OCI-LY1 (cell line): ENCODE measurements at regions not wholly inside any gene's neighbourhood (a gene's known extent, or its start where the extent isn't known, plus 50 kb on each side); places are given as distances from the start of the nearest gene placed in this dataset.
A peak's percentile ranks its signal among the peaks of the same experiment; 100 is the strongest.

Experiments used
- H2AFZ ChIP-seq: fragments of 200-600 bp; sonication (generic), shearing (Covaris generic); 2 replicates; pipeline ENCODE4 v1.6.0; 2014; ENCODE audit warnings: antibody characterized with exemption, mild to moderate bottlenecking, low read length
- H3F3A ChIP-seq: fragments of 200-600 bp; sonication (generic), shearing (Covaris generic); 2 replicates; pipeline ENCODE4 v1.6.0; 2014; ENCODE audit warnings: mild to moderate bottlenecking, antibody characterized with exemption, low read length, moderate library complexity; ENCODE audit not compliant: insufficient read depth
- H3K27ac ChIP-seq: fragments of 200-600 bp; sonication (generic); 2 replicates; pipeline ENCODE4 v1.5.1; 2014; ENCODE audit warnings: low read length, mixed run types, mild to moderate bottlenecking, low read depth; ENCODE audit not compliant: poor library complexity, severe bottlenecking
- H3K27me3 ChIP-seq: fragments of 200-600 bp; sonication (generic); 2 replicates; pipeline ENCODE4 v1.6.0; 2014; ENCODE audit warnings: antibody characterized with exemption, mild to moderate bottlenecking, low read length, moderate library complexity; ENCODE audit not compliant: insufficient read depth
- H3K36me3 ChIP-seq: fragments of 200-600 bp; sonication (generic); 2 replicates; pipeline ENCODE4 v1.6.1; 2014; ENCODE audit warnings: mild to moderate bottlenecking, antibody characterized with exemption, low read length, moderate library complexity, mixed read lengths; ENCODE audit not compliant: insufficient read depth
- H3K4me1 ChIP-seq: fragments of 200-600 bp; sonication (generic); 2 replicates; pipeline ENCODE4 v1.5.1; 2014; ENCODE audit warnings: mild to moderate bottlenecking, low read length, moderate library complexity; ENCODE audit not compliant: insufficient read depth, severe bottlenecking
- H3K4me2 ChIP-seq: fragments of 200-600 bp; sonication (generic), shearing (Covaris generic); 2 replicates; pipeline ENCODE4 v1.6.1; 2014; ENCODE audit warnings: low read length
- H3K4me3 ChIP-seq: fragments of 200-600 bp; sonication (generic); 2 replicates; pipeline ENCODE4 v1.5.1; 2014; ENCODE audit warnings: low read length, low read depth, mild to moderate bottlenecking, mixed read lengths; ENCODE audit not compliant: poor library complexity, severe bottlenecking
- H3K79me2 ChIP-seq: fragments of 200-600 bp; shearing (Covaris generic); 2 replicates; pipeline ENCODE4 v1.6.1; 2016; ENCODE audit warnings: mixed run types, low read length, mixed read lengths; ENCODE audit not compliant: insufficient read depth
- H3K9ac ChIP-seq: fragments of 200-600 bp; sonication (generic), shearing (Covaris generic); 2 replicates; pipeline ENCODE4 v1.6.1; 2014; ENCODE audit warnings: mild to moderate bottlenecking, low read length, mixed read lengths
- H3K9me2 ChIP-seq: fragments of 200-600 bp; sonication (generic), shearing (Covaris generic); 2 replicates; pipeline ENCODE4 v1.6.1; 2014; ENCODE audit warnings: low read depth, mild to moderate bottlenecking, low read length, mixed read lengths
- H3K9me3 ChIP-seq: fragments of 200-600 bp; shearing (Covaris generic); 2 replicates; pipeline ENCODE4 v1.6.1; 2014; ENCODE audit warnings: low read length, mixed read lengths
- H4K20me1 ChIP-seq: fragments of 200-600 bp; sonication (generic), shearing (Covaris generic); 2 replicates; pipeline ENCODE4 v1.6.0; 2016; ENCODE audit warnings: mild to moderate bottlenecking, low read length; ENCODE audit not compliant: insufficient read depth
- EZH2 ChIP-seq: fragments of 200-600 bp; sonication (generic), shearing (Covaris generic); IDR thresholded peaks from 2 replicates; pipeline ENCODE4 v1.8.0; 2017; ENCODE audit warnings: borderline replicate concordance, mixed run types, mild to moderate bottlenecking, antibody characterized with exemption, low read length, moderate library complexity, mixed read lengths
- TF ChIP-seq, protein P1 (sequence below): fragments of 200-600 bp; sonication (generic), shearing (Covaris generic); IDR thresholded peaks from 2 replicates; pipeline ENCODE4 v1.5.1; 2017; ENCODE audit warnings: mild to moderate bottlenecking, antibody characterized with exemption, low read length, moderate library complexity, mixed read lengths

DNA sequence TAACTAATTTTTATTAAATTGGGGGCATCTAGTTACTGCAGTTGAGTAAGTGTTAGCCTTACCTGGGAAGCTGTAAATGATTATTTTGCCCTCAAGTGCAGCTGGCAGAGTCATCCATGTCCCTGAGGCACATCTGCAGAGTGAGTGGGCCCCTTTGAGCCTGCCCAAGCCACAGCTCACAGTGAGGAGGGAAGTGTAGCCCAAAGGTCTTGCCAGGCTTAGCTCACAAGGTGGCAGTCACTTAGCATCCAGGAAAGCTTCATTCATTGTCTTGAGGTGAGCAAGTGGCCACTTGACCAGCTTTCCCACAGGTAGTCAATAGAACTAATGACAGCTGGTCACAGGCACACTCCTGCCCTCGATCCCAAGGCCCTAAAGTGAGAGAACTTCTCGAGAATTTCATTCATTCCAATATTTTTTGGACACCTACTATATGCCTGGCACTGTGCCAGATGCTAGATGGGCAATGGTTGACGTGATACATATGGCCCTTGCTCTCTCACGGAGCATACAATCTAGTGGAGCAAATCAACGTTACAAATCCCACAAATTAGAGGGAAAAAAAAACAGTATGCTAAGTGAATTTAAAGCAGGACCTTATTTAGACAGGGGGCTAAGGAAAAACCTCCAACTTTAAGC is 163.3 kb upstream of the IL12A start:
- Histone ChIP-seq H3K36me3 (no peaks in the 10 kb centered on the region), H3K27ac (no peak overlapping the region), H3K4me2 (no peak overlapping the region), H3K27me3 (no peaks in the 10 kb centered on the region), H3K9me3 (no peaks in the 10 kb centered on the region), H3K4me3 (no peak overlapping the region), H3F3A (no peaks in the 10 kb centered on the region), H3K4me1 (no peaks in the 10 kb centered on the region), H3K79me2 (no peaks in the 10 kb centered on the region), H3K9ac (no peak overlapping the region), H3K9me2 (no peaks in the 10 kb centered on the region), H2AFZ (no peak overlapping the region), H4K20me1 (no peaks in the 10 kb centered on the region)
- no peak for TF ChIP-seq EZH2
- TF ChIP-seq, protein P1, sequence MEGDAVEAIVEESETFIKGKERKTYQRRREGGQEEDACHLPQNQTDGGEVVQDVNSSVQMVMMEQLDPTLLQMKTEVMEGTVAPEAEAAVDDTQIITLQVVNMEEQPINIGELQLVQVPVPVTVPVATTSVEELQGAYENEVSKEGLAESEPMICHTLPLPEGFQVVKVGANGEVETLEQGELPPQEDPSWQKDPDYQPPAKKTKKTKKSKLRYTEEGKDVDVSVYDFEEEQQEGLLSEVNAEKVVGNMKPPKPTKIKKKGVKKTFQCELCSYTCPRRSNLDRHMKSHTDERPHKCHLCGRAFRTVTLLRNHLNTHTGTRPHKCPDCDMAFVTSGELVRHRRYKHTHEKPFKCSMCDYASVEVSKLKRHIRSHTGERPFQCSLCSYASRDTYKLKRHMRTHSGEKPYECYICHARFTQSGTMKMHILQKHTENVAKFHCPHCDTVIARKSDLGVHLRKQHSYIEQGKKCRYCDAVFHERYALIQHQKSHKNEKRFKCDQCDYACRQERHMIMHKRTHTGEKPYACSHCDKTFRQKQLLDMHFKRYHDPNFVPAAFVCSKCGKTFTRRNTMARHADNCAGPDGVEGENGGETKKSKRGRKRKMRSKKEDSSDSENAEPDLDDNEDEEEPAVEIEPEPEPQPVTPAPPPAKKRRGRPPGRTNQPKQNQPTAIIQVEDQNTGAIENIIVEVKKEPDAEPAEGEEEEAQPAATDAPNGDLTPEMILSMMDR = no peak

DNA sequence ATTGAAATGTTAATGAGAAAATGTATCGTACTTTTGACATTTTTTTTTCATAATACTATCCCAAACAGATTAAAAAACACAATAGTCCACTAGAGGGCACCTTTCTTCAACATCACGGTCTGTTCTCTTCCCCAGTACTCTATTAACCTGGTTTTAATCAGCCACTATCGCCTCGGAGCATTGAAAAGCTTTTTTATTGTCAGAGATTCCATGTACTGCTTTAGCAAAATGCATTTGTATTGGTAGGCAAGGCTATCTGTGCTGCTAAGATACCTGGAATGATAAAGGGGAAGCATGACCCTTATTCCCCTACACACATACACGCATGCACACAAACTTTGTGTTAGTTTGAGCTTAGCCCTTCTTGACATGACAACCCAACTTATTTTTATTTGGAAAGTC is 160.1 kb upstream of the IL12A start:
- Histone ChIP-seq H3K79me2 (no peaks in the 10 kb centered on the region), H3K9me3 (no peaks in the 10 kb centered on the region), H3K36me3 (no peaks in the 10 kb centered on the region), H4K20me1 (no peaks in the 10 kb centered on the region), H3K27ac (no peak overlapping the region), H3K27me3 (no peaks in the 10 kb centered on the region), H3K4me2 (no peak overlapping the region), H3K9ac (no peak overlapping the region), H3K4me3 (no peak overlapping the region), H2AFZ (no peak overlapping the region), H3F3A (no peaks in the 10 kb centered on the region), H3K4me1 (no peaks in the 10 kb centered on the region), H3K9me2 (no peaks in the 10 kb centered on the region)
- TF ChIP-seq, protein P1 = peak; percentile 64
- TF ChIP-seq EZH2 = no peak

DNA sequence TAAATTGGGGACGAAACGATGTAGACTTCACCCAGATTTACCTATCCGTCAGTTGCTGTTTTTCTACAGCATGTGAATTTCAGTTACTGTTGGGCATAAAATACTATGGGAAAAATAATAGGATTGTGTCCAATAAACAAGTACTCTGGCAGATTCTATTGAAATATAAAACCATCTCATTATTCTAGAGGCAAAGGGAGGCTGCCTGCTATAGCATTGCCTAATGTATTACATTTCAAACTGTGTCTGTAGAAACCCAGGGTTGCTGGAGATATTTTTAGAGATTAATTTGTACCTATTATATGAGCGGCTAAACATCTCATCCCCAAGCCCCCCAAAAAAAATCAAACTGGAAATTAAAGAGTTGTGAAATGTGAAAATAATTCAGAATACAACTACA is 159.6 kb upstream of the IL12A start:
- Histone ChIP-seq H3K4me2 (no peak overlapping the region), H3K79me2 (no peaks in the 10 kb centered on the region), H4K20me1 (no peaks in the 10 kb centered on the region), H3K9me2 (no peaks in the 10 kb centered on the region), H3K4me1 (no peaks in the 10 kb centered on the region), H2AFZ (no peak overlapping the region), H3K27me3 (no peaks in the 10 kb centered on the region), H3K9me3 (no peaks in the 10 kb centered on the region), H3F3A (no peaks in the 10 kb centered on the region), H3K9ac (no peak overlapping the region), H3K27ac (no peak overlapping the region), H3K36me3 (no peaks in the 10 kb centered on the region), H3K4me3 (no peak overlapping the region)
- TF ChIP-seq, protein P1 = no peak
- no peak for TF ChIP-seq EZH2
